Gastroesophageal sphincter (tissue), 3 donors: ENCODE measurements at regions not wholly inside any gene's neighbourhood (a gene's known extent, or its start where the extent isn't known, plus 50 kb on each side); places are given as distances from the start of the nearest gene placed in this dataset.

Source experiments
- CTCF ChIP-seq, 4 experiments: fragments of 200-600 bp in 2 of 4; fragments of 450-650 bp in 2 of 4; sonication (generic) in 1 of 4; IDR thresholded peaks; one replicate each; pipeline ENCODE4 v1.5.1; 2017 to 2019; ENCODE audit warnings: antibody characterized with exemption in 4 of 4, mild to moderate bottlenecking in 2 of 4, moderate library complexity in 2 of 4
- EP300 ChIP-seq: sonication (generic); formaldehyde crosslinking; IDR thresholded peaks from one replicate; pipeline ENCODE4 v1.6.1; 2017; ENCODE audit warnings: antibody characterized with exemption, mild to moderate bottlenecking
- POLR2A ChIP-seq, 2 donors: fragments of 450-650 bp; IDR thresholded peaks; one replicate each; pipeline ENCODE4 v1.6.1; 2017; ENCODE audit warnings: antibody characterized with exemption in 2 of 2, mild to moderate bottlenecking in 2 of 2, moderate library complexity in 1 of 2
- POLR2AphosphoS5 ChIP-seq: sonication (generic); formaldehyde crosslinking; IDR thresholded peaks from one replicate; pipeline ENCODE4 v1.6.1; 2017; ENCODE audit warnings: antibody characterized with exemption

GRCh38 chr3:124107104-124107890, 115.4 kb upstream of the ROPN1 start:
- TF ChIP-seq CTCF (IDR thresholded peaks at IDR 0.05) (no peak), POLR2A (IDR thresholded peaks at IDR 0.05) (no peak), EP300 (no peak), POLR2AphosphoS5 (no peak)
